ENCODE measurements at regions not wholly inside any gene's neighbourhood (a gene's known extent, or its start where the extent isn't known, plus 50 kb on each side); places are given as distances from the start of the nearest gene placed in this dataset.
A peak's percentile ranks its signal among the peaks of the same experiment; 100 is the strongest.

DNA sequence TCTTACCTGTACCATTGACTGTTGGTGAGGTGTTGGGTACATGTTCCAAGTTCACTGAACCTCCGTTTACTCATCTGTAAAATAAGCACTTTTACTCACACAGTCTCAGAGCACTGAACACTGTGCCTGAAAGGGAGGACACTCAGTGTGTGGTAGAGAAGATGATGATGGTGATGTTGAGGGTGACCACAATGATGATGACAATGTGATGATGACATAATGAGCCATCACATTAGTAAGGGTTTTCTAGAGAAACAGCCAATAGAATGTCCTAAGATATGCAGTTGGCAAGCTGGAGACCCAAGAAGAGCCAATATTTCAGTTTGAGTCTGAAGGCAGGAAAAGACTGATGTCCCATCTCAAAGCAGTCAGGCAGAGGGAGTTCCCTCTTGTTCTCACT is 315.4 kb upstream of the IGFBP7 start:
- POLR2A ChIA-PET (ENCODE audit: unreplicated experiment) = no interaction called here
- ATAC-seq (no peak), DNase-seq (peak; percentile 66)
- Histone ChIP-seq H3K9me2 (replicated peaks; ENCODE audit: low read length) (no peaks in the 10 kb centered on the region), H2AFZ (ENCODE audit: low read length) (no peak overlapping the region), H3K9me3 (ENCODE audit: low read length) (no peaks in the 10 kb centered on the region), H3K9ac (ENCODE audit: low read length) (no peak overlapping the region), H3K36me3 (ENCODE audit: low read depth, low read length) (no peaks in the 10 kb centered on the region), H3K27me3 (ENCODE audit: low read length) (0 out of 2 replicates have a peak, but pooled peaks cover 3% of the 10 kb centered on the region), H3K4me2 (ENCODE audit: low read length) (no peak overlapping the region), H3K4me3 (ENCODE audit: low read length) (no peak overlapping the region), H3K79me2 (ENCODE audit: low read length) (no peaks in the 10 kb centered on the region), H3F3A (ENCODE audit: low read length, unreplicated experiment) (no peaks in the 10 kb centered on the region), H4K20me1 (ENCODE audit: low read length) (no peaks in the 10 kb centered on the region), H3K27ac (ENCODE audit: low read length) (peak overlapping the region; percentile 62), H3K4me1 (ENCODE audit: insufficient read depth, low read length) (peaks cover 35% of the 10 kb centered on the region)
- TF ChIP-seq, protein P1, sequence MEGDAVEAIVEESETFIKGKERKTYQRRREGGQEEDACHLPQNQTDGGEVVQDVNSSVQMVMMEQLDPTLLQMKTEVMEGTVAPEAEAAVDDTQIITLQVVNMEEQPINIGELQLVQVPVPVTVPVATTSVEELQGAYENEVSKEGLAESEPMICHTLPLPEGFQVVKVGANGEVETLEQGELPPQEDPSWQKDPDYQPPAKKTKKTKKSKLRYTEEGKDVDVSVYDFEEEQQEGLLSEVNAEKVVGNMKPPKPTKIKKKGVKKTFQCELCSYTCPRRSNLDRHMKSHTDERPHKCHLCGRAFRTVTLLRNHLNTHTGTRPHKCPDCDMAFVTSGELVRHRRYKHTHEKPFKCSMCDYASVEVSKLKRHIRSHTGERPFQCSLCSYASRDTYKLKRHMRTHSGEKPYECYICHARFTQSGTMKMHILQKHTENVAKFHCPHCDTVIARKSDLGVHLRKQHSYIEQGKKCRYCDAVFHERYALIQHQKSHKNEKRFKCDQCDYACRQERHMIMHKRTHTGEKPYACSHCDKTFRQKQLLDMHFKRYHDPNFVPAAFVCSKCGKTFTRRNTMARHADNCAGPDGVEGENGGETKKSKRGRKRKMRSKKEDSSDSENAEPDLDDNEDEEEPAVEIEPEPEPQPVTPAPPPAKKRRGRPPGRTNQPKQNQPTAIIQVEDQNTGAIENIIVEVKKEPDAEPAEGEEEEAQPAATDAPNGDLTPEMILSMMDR (conservative IDR thresholded peaks at IDR 0.05; ENCODE audit: low read depth, low read length) = no peak
- BruUV-seq (replicated peaks) = no TSS peak
- CTCF ChIA-PET = interaction anchor here (0.7 kb wide), 1 partner anchor 317 kb away, joined by 3 read pairs; no protein-coding TSS in a partner anchor
- intact Hi-C loops (cut with micrococcal nuclease) = loop anchor here (5.0 kb wide), 1 partner anchor 263 kb away; no protein-coding TSS in a partner anchor

DNA sequence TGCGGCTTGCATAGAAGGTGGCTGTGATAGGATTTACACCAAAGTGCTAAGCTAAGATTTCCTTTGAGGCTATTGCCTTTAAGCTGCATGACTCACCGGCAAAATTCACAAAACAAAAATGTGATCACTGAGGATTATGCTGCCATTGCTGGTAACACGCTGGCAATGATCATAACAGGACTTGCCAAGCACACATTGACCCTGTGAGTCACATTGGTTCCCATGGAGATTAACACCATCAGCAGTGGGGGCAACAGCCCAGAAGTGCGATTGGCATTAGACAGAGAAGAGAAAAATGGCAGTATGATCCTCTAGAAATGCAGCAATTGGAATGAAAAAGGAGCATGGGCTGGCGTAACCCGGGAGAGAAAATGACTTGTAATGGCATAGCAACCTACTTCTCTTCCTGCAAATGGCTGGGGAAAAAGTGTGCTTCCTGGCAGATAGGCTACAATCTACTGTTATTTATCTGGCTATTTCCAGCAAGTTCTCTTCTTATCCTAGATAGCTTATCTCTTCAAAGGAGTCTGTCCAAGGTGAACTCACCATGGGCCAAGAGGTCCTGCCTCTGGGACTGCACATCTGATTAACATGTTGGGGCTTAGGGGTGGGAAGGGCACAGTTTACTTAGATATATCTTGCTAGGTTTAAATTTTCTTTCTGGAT is 314.2 kb upstream of the IGFBP7 start:
- POLR2A ChIA-PET (ENCODE audit: unreplicated experiment) = no interaction called here
- H3K79me2 ChIP-seq (ENCODE audit: low read length) = no peaks in the 10 kb centered on the region

DNA sequence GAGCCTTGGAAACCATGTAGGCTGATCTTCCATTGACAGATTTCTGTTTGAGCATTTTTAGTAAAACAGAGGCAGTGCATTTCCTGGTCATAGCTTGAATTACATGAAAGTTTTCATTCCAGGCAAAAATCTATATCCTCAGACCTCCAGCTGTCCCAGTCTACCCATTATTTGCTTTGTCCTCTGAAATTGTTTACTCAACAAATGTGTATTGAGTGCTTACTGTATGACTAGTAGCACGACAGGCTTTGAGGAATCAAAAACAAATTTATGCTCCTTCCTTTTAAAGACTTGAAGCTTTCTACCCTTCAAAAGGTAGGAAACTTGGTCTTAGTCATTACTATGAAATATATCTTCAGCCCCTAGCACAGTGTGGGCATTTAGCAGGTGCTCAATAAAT is 307.9 kb upstream of the IGFBP7 start:
- POLR2A ChIA-PET (ENCODE audit: unreplicated experiment) = no interaction called here
- DNase-seq = peak; percentile 82
- H3K4me1 ChIP-seq (ENCODE audit: insufficient read depth, low read length) = peaks cover 16% of the 10 kb centered on the region

More for the DNA sequence above, 314.2 kb upstream of the IGFBP7 start:
- Histone ChIP-seq H3K9me2 (replicated peaks; ENCODE audit: low read length) (no peaks in the 10 kb centered on the region), H2AFZ (ENCODE audit: low read length) (0 out of 2 replicates have a peak overlapping the region, but pooled peaks have one; percentile 24), H3F3A (ENCODE audit: low read length, unreplicated experiment) (no peaks in the 10 kb centered on the region), H3K27me3 (ENCODE audit: low read length) (no peaks in the 10 kb centered on the region), H4K20me1 (ENCODE audit: low read length) (no peaks in the 10 kb centered on the region), H3K4me3 (ENCODE audit: low read length) (no peak overlapping the region), H3K9me3 (ENCODE audit: low read length) (no peaks in the 10 kb centered on the region), H3K36me3 (ENCODE audit: low read depth, low read length) (no peaks in the 10 kb centered on the region), H3K4me1 (ENCODE audit: insufficient read depth, low read length) (peaks cover 35% of the 10 kb centered on the region), H3K4me2 (ENCODE audit: low read length) (peak overlapping the region; percentile 55), H3K9ac (ENCODE audit: low read length) (peak overlapping the region; percentile 9; the same call in 1 of the 2 replicates), H3K27ac (ENCODE audit: low read length) (peak overlapping the region; percentile 62)
- peak; percentile 53 for ATAC-seq
- intact Hi-C loops (cut with micrococcal nuclease) = no loop called here
- DNase-seq = peak; percentile 97
- BruUV-seq (replicated peaks) = no TSS peak
- TF ChIP-seq, protein P1 (conservative IDR thresholded peaks at IDR 0.05; ENCODE audit: low read depth, low read length) = no peak
- no peak for TF ChIP-seq EZH2phosphoT487 (IDR thresholded peaks at IDR 0.05; ENCODE audit: borderline replicate concordance, low read length)
- TF ChIP-seq EZH2 (IDR thresholded peaks at IDR 0.05; ENCODE audit: low read length, unreplicated experiment) = no peak
- CTCF ChIA-PET = interaction anchor here (1.2 kb wide), 1 partner anchor 233 kb away, joined by 4 read pairs; no protein-coding TSS in a partner anchor

More for the DNA sequence above, 307.9 kb upstream of the IGFBP7 start:
- no peak overlapping the region for H2AFZ ChIP-seq (ENCODE audit: low read length)
- no peak overlapping the region for H3K4me3 ChIP-seq (ENCODE audit: low read length)
- CTCF ChIA-PET = no interaction called here
- no peaks in the 10 kb centered on the region for H3K79me2 ChIP-seq (ENCODE audit: low read length)
- no peaks in the 10 kb centered on the region for H3K9me3 ChIP-seq (ENCODE audit: low read length)
- intact Hi-C loops (cut with micrococcal nuclease) = no loop called here
- H3K9ac ChIP-seq (ENCODE audit: low read length) = no peak overlapping the region
- no peaks in the 10 kb centered on the region for H3K27me3 ChIP-seq (ENCODE audit: low read length)
- peak; percentile 59 for ATAC-seq
- H3K27ac ChIP-seq (ENCODE audit: low read length) = peak overlapping the region; percentile 19; the same call in 1 of the 2 replicates
- TF ChIP-seq, protein P1 (conservative IDR thresholded peaks at IDR 0.05; ENCODE audit: low read depth, low read length) = no peak
- TF ChIP-seq EZH2phosphoT487 (IDR thresholded peaks at IDR 0.05; ENCODE audit: borderline replicate concordance, low read length) (no peak), EZH2 (IDR thresholded peaks at IDR 0.05; ENCODE audit: low read length, unreplicated experiment) (no peak)
- H3K4me2 ChIP-seq (ENCODE audit: low read length) = peak overlapping the region; percentile 10; the same call in 1 of the 2 replicates
- BruUV-seq (replicated peaks) = no TSS peak
- no peaks in the 10 kb centered on the region for H4K20me1 ChIP-seq (ENCODE audit: low read length)
- H3K36me3 ChIP-seq (ENCODE audit: low read depth, low read length) = no peaks in the 10 kb centered on the region
- no peaks in the 10 kb centered on the region for H3F3A ChIP-seq (ENCODE audit: low read length, unreplicated experiment)
- no peaks in the 10 kb centered on the region for H3K9me2 ChIP-seq (replicated peaks; ENCODE audit: low read length)

Data from PC-3 (cell line).